ENCODE measurements at regions not wholly inside any gene's neighbourhood (a gene's known extent, or its start where the extent isn't known, plus 50 kb on each side); places are given as distances from the start of the nearest gene placed in this dataset.

DNA sequence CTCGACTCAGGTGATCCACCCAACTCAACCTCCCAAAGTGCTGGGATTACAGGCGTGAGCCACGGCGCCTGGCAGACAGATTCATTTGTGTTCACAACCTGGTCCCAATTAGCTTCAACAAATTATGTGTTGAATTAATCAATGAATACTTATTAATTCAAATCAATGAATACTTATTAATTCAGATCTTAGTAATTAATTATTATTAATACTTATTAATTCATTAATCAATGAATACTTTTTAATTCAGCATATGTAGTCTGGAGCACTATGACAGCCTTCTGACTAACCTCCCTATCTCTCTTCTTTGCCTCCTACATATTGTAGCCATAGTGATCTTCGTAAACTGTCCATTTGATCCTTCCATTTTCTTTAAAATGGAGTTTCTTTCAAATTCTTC, 56.7 kb upstream of the RBPJ start:
- in situ Hi-C loops (cut with MboI; ENCODE audit: low sequenced_read_pairs), result no loop called here

DNA sequence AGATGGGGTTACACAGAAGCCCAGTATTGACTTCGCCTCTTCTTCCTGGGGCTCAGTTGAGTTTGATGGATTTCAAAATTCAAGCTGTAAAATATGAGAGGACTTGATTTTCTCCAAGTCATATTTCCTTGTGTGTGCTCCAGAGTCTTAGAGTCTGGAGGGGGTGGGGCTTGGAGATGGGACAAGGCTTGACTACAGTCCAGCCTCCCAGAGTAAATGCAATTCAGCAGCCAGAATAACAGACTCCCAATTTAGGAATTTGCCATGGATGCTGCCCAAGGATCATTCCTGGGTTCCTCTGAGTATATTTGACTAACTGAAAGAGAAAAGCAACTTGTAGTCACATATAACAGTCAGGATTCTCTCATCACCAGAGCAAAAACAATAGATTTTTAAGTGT, 53.7 kb upstream of the RBPJ start:
- in situ Hi-C loops (cut with MboI; ENCODE audit: low sequenced_read_pairs), result no loop called here

DNA sequence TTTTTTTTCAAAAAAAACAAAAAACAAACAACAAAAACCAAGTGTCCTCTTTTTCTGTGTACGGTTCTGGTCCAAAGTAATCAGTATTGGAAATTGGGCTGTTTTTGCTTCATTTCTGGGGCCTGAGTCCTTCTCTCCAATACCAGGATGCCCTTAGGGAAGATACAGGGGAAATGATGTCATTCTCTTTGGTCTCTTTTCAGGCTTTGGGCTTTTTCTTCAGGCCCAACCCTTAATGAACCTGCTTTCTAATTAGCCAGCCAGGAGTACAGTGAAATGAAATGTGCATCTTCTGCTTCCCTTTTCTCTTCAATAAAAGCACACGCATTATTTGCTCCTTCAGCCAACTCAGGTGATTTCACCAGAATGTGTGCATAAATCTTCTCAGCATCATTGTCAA, 52.6 kb upstream of the RBPJ start:
- in situ Hi-C loops (cut with MboI; ENCODE audit: low sequenced_read_pairs), result no loop called here

DNA sequence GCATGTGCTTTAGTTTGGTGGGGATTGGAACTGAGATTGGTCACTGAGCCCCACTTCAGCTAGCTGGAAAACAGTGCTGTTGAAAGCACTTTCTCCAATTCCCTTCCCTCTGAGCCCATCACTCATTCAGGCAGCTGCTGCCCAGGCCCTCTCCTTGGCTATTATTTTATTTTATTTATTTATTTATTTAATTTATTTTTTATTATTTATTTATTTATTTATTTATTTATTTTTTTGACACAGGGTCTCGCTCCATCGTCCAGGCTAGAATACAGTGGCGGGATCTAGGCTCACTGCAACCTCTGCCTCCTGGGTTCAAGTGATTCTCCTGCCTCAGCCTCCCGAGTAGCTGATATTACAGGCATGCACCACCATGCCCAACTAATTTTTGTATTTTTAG, 51.8 kb upstream of the RBPJ start:
- in situ Hi-C loops (cut with MboI; ENCODE audit: low sequenced_read_pairs), result no loop called here

Data from HL-60/S4 (cell line).